OCI-LY7 (cell line): ENCODE measurements at regions not wholly inside any gene's neighbourhood (a gene's known extent, or its start where the extent isn't known, plus 50 kb on each side); places are given as distances from the start of the nearest gene placed in this dataset. TPM values are rescaled to one million over a fixed set of nuclear protein-coding genes. Genes with fewer than 3 reads are reported as not detected.

Experiments used
- BruUV-seq: library from RNA; stranded (reverse); fragments of 400-500 nt; replicated peaks from 2 replicates; lab custom pipeline; 2021; lab: Mats Ljungman, UMichigan
- CTCF ChIA-PET: fragments of 300-600 bp; sonication (Branson Sonifier 250); formaldehyde crosslinking; loops from one replicate; lab custom pipeline; 2022; ENCODE audit warnings: antibody characterized with exemption; ENCODE audit not compliant: unreplicated experiment; lab: Charles Lee
- POLR2A ChIA-PET: fragments of 300-600 bp; sonication (Branson Sonifier 250); formaldehyde crosslinking; loops from one replicate; lab custom pipeline; 2022; ENCODE audit warnings: antibody characterized with exemption; lab: Charles Lee
- DNase-seq: peaks from one replicate; pipeline ENCODE4 v3.0.0-alpha.2; 2015; ENCODE audit warnings: low spot score
- H2AFZ ChIP-seq: fragments of 200-600 bp; sonication (generic), shearing (Covaris generic); 2 replicates; pipeline ENCODE4 v1.6.1; 2014; ENCODE audit warnings: mild to moderate bottlenecking, antibody characterized with exemption, low read length, moderate library complexity
- H3K27ac ChIP-seq: fragments of 200-600 bp; sonication (generic); 2 replicates; pipeline ENCODE4 v1.5.1; 2014; ENCODE audit warnings: mixed run types, low read depth, mild to moderate bottlenecking, moderate library complexity, low read length, inconsistent platforms; ENCODE audit not compliant: poor library complexity, severe bottlenecking
- H3K36me3 ChIP-seq: fragments of 200-600 bp; sonication (generic); 2 replicates; pipeline ENCODE4 v1.6.1; 2014; ENCODE audit warnings: mild to moderate bottlenecking, antibody characterized with exemption, low read length, moderate library complexity, mixed read lengths; ENCODE audit not compliant: insufficient read depth
- H3K4me1 ChIP-seq: fragments of 200-600 bp; sonication (generic); 2 replicates; pipeline ENCODE4 v1.5.1; 2014; ENCODE audit warnings: mild to moderate bottlenecking, low read length; ENCODE audit not compliant: insufficient read depth, poor library complexity, severe bottlenecking
- H3K4me2 ChIP-seq: fragments of 200-600 bp; sonication (generic); 2 replicates; pipeline ENCODE4 v1.6.1; 2014; ENCODE audit warnings: mild to moderate bottlenecking, low read length
- H3K4me3 ChIP-seq: fragments of 200-600 bp; sonication (generic); 2 replicates; pipeline ENCODE4 v1.5.1; 2014; ENCODE audit warnings: mild to moderate bottlenecking, low read depth, low read length; ENCODE audit not compliant: poor library complexity, severe bottlenecking
- H3K79me2 ChIP-seq: fragments of 200-600 bp; sonication (generic); 2 replicates; pipeline ENCODE4 v1.6.1; 2016; ENCODE audit warnings: low read depth, mild to moderate bottlenecking, low read length, moderate library complexity, mixed read lengths; ENCODE audit not compliant: insufficient read depth
- H3K9me2 ChIP-seq: fragments of 200-600 bp; sonication (generic); 2 replicates; pipeline ENCODE4 v1.6.1; 2016; ENCODE audit warnings: mild to moderate bottlenecking, low read length, mixed read lengths; ENCODE audit not compliant: insufficient read depth
- H3K9me3 ChIP-seq: fragments of 200-600 bp; sonication (generic); 2 replicates; pipeline ENCODE4 v1.6.1; 2014; ENCODE audit warnings: mild to moderate bottlenecking, mixed run types, low read length, mixed read lengths
- H4K20me1 ChIP-seq: fragments of 200-600 bp; sonication (generic); 2 replicates; pipeline ENCODE4 v1.6.1; 2014; ENCODE audit warnings: mild to moderate bottlenecking, antibody characterized with exemption, low read length, moderate library complexity, mixed read lengths; ENCODE audit not compliant: insufficient read depth
- EZH2phosphoT487 ChIP-seq: fragments of 200-600 bp; sonication (generic); IDR thresholded peaks from 2 replicates; pipeline ENCODE4 v1.6.1; 2018; ENCODE audit warnings: low read depth, borderline replicate concordance, mild to moderate bottlenecking, mixed run types, antibody characterized with exemption, low read length, moderate library complexity, mixed read lengths
- intact Hi-C: fragments of 100-400 bp; cut with micrococcal nuclease; formaldehyde crosslinking; loops from one replicate; pipeline ENCODE4 v1.10.0; 2022; ENCODE audit not compliant: unreplicated experiment
- small RNA-seq: library from RNA; depleted of rRNA; stranded (forward); fragments of <200 nt; gene quantifications from one replicate; pipeline ENCODE3, GENCODE V24; 2014
- TF ChIP-seq, protein P1 (sequence below): fragments of 200-600 bp; sonication (generic); conservative IDR thresholded peaks from 2 replicates; pipeline ENCODE4 v1.5.1; 2014; ENCODE audit warnings: mild to moderate bottlenecking, antibody characterized with exemption, low read length, moderate library complexity, mixed read lengths

DNA sequence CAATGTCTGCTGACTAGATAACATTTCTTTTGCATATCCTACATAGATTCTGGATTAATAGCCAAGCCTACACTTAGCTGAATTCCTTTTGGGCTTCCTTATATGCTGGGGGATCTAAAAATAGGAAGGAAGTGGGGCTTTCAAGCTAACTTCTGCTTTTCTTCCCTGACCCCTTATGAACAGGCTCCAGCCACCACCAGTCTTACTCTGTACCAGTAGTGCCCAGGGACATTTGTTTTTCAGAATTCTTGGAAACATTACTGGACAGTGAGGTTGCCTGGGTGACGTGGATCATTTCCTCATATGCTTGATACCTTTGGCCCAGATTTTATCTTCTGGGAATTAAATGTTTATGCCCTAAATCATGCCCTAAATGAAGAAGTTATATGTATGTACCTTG is 55.9 kb upstream of the SRRM4 start:
- ChIA-PET CTCF (no interaction called here), POLR2A (no interaction called here)
- no peak overlapping the region for H3K4me2 ChIP-seq
- no peak overlapping the region for H2AFZ ChIP-seq
- H3K79me2 ChIP-seq = no peaks in the 10 kb centered on the region
- H3K36me3 ChIP-seq = no peaks in the 10 kb centered on the region
- BruUV-seq = no TSS peak
- TF ChIP-seq, protein P1, sequence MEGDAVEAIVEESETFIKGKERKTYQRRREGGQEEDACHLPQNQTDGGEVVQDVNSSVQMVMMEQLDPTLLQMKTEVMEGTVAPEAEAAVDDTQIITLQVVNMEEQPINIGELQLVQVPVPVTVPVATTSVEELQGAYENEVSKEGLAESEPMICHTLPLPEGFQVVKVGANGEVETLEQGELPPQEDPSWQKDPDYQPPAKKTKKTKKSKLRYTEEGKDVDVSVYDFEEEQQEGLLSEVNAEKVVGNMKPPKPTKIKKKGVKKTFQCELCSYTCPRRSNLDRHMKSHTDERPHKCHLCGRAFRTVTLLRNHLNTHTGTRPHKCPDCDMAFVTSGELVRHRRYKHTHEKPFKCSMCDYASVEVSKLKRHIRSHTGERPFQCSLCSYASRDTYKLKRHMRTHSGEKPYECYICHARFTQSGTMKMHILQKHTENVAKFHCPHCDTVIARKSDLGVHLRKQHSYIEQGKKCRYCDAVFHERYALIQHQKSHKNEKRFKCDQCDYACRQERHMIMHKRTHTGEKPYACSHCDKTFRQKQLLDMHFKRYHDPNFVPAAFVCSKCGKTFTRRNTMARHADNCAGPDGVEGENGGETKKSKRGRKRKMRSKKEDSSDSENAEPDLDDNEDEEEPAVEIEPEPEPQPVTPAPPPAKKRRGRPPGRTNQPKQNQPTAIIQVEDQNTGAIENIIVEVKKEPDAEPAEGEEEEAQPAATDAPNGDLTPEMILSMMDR = no peak
- TF ChIP-seq EZH2phosphoT487 = no peak
- no peak overlapping the region for H3K4me3 ChIP-seq
- no peak for DNase-seq
- H3K9me3 ChIP-seq = no peaks in the 10 kb centered on the region
- H3K27ac ChIP-seq = no peak overlapping the region
- H4K20me1 ChIP-seq = no peaks in the 10 kb centered on the region
- intact Hi-C loops = no loop called here
- no peaks in the 10 kb centered on the region for H3K9me2 ChIP-seq
- no peaks in the 10 kb centered on the region for H3K4me1 ChIP-seq

DNA sequence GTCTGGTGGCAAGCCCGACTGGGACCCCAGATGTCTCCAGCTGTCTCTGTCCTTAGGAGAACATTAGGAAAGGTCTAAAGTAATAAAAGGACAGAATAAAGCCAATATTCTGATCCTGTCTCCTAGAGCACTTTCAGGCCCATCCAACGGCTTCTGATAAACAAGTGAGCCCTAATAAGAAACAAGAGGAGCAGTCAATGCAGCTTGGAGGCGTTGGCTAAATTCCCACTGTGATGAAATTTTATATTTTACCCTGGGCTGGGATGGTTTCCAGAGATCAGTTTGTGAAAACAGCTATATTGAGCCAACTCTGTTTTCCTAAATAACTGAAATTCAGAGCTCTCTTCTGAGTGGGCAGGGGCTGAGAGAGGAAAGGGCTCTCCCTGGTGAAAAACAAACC is 55.5 kb upstream of the SRRM4 start:
- Histone ChIP-seq H3K4me2 (no peak overlapping the region), H3K4me1 (no peaks in the 10 kb centered on the region), H2AFZ (no peak overlapping the region), H3K36me3 (no peaks in the 10 kb centered on the region), H4K20me1 (no peaks in the 10 kb centered on the region), H3K9me2 (no peaks in the 10 kb centered on the region), H3K9me3 (no peaks in the 10 kb centered on the region), H3K27ac (no peak overlapping the region), H3K79me2 (no peaks in the 10 kb centered on the region), H3K4me3 (no peak overlapping the region)
- CTCF ChIA-PET = no interaction called here
- no TSS peak for BruUV-seq
- POLR2A ChIA-PET = no interaction called here
- no peak for TF ChIP-seq EZH2phosphoT487
- TF ChIP-seq, protein P1 = no peak
- DNase-seq = no peak
- intact Hi-C loops = no loop called here

Small RNAs in the stretch of these regions (small RNA-seq; reads per million reads assigned to genes)
- gene RF00428 (not detected), gene RNA5SP374 (0.94 reads per million, percentile 45 among the genes with 10 or more reads in this experiment)
